Lower lobe of right lung (tissue), 2 donors: ENCODE measurements at regions not wholly inside any gene's neighbourhood (a gene's known extent, or its start where the extent isn't known, plus 50 kb on each side); places are given as distances from the start of the nearest gene placed in this dataset.

ENCODE experiments used
- ATAC-seq, 2 donors: fragments of 200-7000 bp; cut with Tn5 transposase; one replicate each; pipeline ENCODE4 v1.9.1; 2020 to 2022; ENCODE audit warnings: mild to moderate bottlenecking in 2 of 2, moderate library complexity in 2 of 2
- DNase-seq: peaks from one replicate; pipeline ENCODE4 v3.0.0-alpha.2; 2020
- H3K27ac ChIP-seq: fragments of 200-600 bp; one replicate; pipeline ENCODE4 v1.8.0; 2022
- H3K27me3 ChIP-seq: fragments of 200-600 bp; one replicate; pipeline ENCODE4 v1.8.0; 2022; ENCODE audit warnings: low read depth
- H3K36me3 ChIP-seq: fragments of 200-600 bp; one replicate; pipeline ENCODE4 v1.8.0; 2022; ENCODE audit warnings: mild to moderate bottlenecking
- H3K4me1 ChIP-seq: fragments of 200-600 bp; one replicate; pipeline ENCODE4 v1.8.0; 2022
- H3K4me3 ChIP-seq: fragments of 200-600 bp; one replicate; pipeline ENCODE4 v1.8.0; 2022; ENCODE audit warnings: mild to moderate bottlenecking
- H3K9me3 ChIP-seq: fragments of 200-600 bp; one replicate; pipeline ENCODE4 v1.8.0; 2022
- CTCF ChIP-seq: fragments of 200-600 bp; IDR thresholded peaks from one replicate; pipeline ENCODE4 v1.8.0; 2022; ENCODE audit warnings: antibody characterized with exemption, mild to moderate bottlenecking
- intact Hi-C: fragments of 100-400 bp; cut with DNase I; formaldehyde crosslinking; loops from one replicate; pipeline ENCODE4 v1.11.0; 2022
- donor health status: DM: no; HTN: yes; CAD: no; lungs with severe emphysema.

GRCh38 chrX:36642052-36642451 lies 366.1 kb upstream of the FAM47C start:
- Histone ChIP-seq H3K36me3 (no peaks in the 10 kb centered on the region), H3K4me3 (no peak overlapping the region), H3K27me3 (no peaks in the 10 kb centered on the region), H3K27ac (no peak overlapping the region), H3K4me1 (no peaks in the 10 kb centered on the region), H3K9me3 (no peaks in the 10 kb centered on the region)
- no peak for DNase-seq
- ATAC-seq: no peak
- intact Hi-C loops: no loop called here
- no peak for TF ChIP-seq CTCF

DNA sequence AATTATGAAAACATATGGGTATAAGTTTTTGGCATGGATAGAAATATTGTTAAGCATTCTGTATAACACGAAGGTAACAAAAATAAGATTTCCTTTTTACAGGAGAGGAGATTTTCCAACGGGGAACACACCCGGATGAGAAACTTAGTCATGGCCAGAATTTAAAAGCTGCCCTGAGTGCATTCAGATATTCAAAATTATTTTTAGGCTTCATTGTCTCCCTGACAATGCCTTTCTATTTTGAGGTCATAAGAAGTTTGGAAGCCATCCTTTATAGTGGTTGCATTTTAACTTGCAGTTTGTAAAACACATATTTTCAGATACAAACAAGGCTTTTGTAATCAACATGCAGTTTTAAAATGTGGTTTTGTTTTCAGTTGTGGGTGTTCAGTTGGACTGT lies 357.5 kb upstream of the FAM47C start:
- DNase-seq (no peak), ATAC-seq (no peak)
- Histone ChIP-seq H3K4me1 (no peaks in the 10 kb centered on the region), H3K36me3 (no peaks in the 10 kb centered on the region), H3K27me3 (no peaks in the 10 kb centered on the region), H3K4me3 (no peak overlapping the region), H3K27ac (no peak overlapping the region), H3K9me3 (no peaks in the 10 kb centered on the region)
- intact Hi-C loops: no loop called here
- TF ChIP-seq CTCF: no peak

- Histone ChIP-seq H3K27ac (no peak overlapping the region), H3K27me3 (no peaks in the 10 kb centered on the region), H3K4me3 (no peak overlapping the region), H3K4me1 (no peaks in the 10 kb centered on the region), H3K9me3 (no peaks in the 10 kb centered on the region), H3K36me3 (no peaks in the 10 kb centered on the region)
- intact Hi-C loops: no loop called here
- no peak for TF ChIP-seq CTCF
- ATAC-seq (no peak), DNase-seq (no peak)
Observed at GRCh38 chrX:36683507-36683906, 324.7 kb upstream of the FAM47C start.

DNA sequence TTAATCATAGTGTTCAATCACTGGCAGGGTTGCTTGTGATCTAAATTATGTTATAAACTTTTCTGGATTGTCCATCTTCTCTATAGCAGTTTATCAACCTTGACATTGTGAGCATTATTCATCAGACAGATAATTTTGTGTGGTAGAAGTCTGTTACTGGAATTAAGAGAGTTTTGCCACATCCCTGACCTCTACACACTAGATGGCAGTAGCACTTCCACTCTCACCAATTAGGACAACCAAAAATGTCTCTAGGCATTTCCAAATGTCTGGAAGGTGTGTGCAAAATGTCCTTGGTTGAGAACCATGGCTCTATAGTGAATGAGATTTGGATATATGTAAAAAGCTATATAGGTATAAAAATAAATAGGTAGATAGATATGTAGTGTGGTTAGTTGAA lies 324.1 kb upstream of the FAM47C start:
- DNase-seq: no peak
- H3K9me3 ChIP-seq: no peaks in the 10 kb centered on the region
- no peak overlapping the region for H3K27ac ChIP-seq
- no peak overlapping the region for H3K4me3 ChIP-seq
- ATAC-seq: no peak
- no peaks in the 10 kb centered on the region for H3K36me3 ChIP-seq
- no peaks in the 10 kb centered on the region for H3K27me3 ChIP-seq
- no peaks in the 10 kb centered on the region for H3K4me1 ChIP-seq
- intact Hi-C loops: no loop called here
- TF ChIP-seq CTCF: no peak

GRCh38 chrX:36721990-36722389 lies 286.2 kb upstream of the FAM47C start:
- no peak overlapping the region for H3K4me3 ChIP-seq
- no peak overlapping the region for H3K27ac ChIP-seq
- intact Hi-C loops: no loop called here
- ATAC-seq (no peak), DNase-seq (no peak)
- no peaks in the 10 kb centered on the region for H3K9me3 ChIP-seq
- H3K27me3 ChIP-seq: no peaks in the 10 kb centered on the region
- no peaks in the 10 kb centered on the region for H3K4me1 ChIP-seq
- TF ChIP-seq CTCF: no peak
- no peaks in the 10 kb centered on the region for H3K36me3 ChIP-seq

DNA sequence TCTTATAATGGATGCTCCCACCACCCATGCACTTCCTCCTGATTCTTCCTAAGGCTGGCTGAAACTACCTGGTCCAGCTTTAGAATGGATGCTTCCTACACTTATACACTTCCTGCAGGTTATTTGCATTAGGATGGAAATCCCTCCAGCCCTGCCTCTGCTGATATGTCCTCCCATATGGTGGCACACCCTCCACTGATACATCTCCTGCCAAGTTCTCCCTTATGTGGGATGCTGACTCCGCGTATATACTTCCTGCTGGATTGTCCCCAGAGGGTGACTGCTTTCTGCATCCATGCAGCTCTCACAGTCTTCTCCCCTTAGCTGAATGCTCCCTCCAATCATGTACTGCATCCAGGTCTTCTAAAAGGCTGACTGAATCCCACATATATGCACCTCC lies 254.6 kb upstream of the FAM47C start:
- ATAC-seq: no peak
- Histone ChIP-seq H3K4me3 (no peak overlapping the region), H3K27me3 (no peaks in the 10 kb centered on the region), H3K4me1 (no peaks in the 10 kb centered on the region), H3K36me3 (no peaks in the 10 kb centered on the region), H3K9me3 (no peaks in the 10 kb centered on the region), H3K27ac (no peak overlapping the region)
- intact Hi-C loops: no loop called here
- TF ChIP-seq CTCF: no peak
- no peak for DNase-seq
